ENCODE measurements at regions not wholly inside any gene's neighbourhood (a gene's known extent, or its start where the extent isn't known, plus 50 kb on each side); places are given as distances from the start of the nearest gene placed in this dataset.
"Not testable (repeated sequence)": the region's sequence is repeated elsewhere in the genome, so short reads cannot be mapped to it uniquely, and the experiment has no call there.

GRCh38 chr9:73073337-73074175 is 78.1 kb upstream of the ANXA1 start:
- no peak for DNase-seq
- Mint-ChIP-seq H3K27me3 (peaks cover 3 to 15% of the 10 kb centered on the region in 2 donors), H3K4me1 (peaks cover 2 to 6% of the 10 kb centered on the region in 2 donors), H3K9me3 (no peaks in the 10 kb centered on the region), H3K27ac (no peak overlapping the region), H3K4me3 (no peak overlapping the region), H3K36me3 (no peaks in the 10 kb centered on the region)
- no peak for ATAC-seq (replicated peaks)

GRCh38 chr9:73067074-73067473 is 84.6 kb upstream of the ANXA1 start:
- Mint-ChIP-seq H3K9me3 (no peaks in the 10 kb centered on the region), H3K4me3 (no peak overlapping the region), H3K27ac (no peak overlapping the region), H3K4me1 (no peaks in the 10 kb centered on the region), H3K27me3 (peaks cover 10 to 14% of the 10 kb centered on the region in 2 donors), H3K36me3 (no peaks in the 10 kb centered on the region)
- DNase-seq: no peak
- ATAC-seq (replicated peaks): no peak

GRCh38 chr9:73065439-73065838 is 86.2 kb upstream of the ANXA1 start:
- Mint-ChIP-seq H3K4me3 (no peak overlapping the region), H3K27ac (no peak overlapping the region), H3K9me3 (no peaks in the 10 kb centered on the region), H3K36me3 (no peaks in the 10 kb centered on the region), H3K4me1 (peaks cover 0 to 2% of the 10 kb centered on the region in 2 donors), H3K27me3 (peaks cover 5 to 10% of the 10 kb centered on the region in 2 donors)
- DNase-seq (no peak), ATAC-seq (replicated peaks) (no peak)

GRCh38 chr9:73064315-73064714 is 87.3 kb upstream of the ANXA1 start:
- Mint-ChIP-seq H3K36me3 (no peaks in the 10 kb centered on the region), H3K4me3 (no peak overlapping the region), H3K27ac (no peak overlapping the region), H3K4me1 (peaks cover 0 to 2% of the 10 kb centered on the region in 2 donors), H3K27me3 (peaks cover 5 to 10% of the 10 kb centered on the region in 2 donors), H3K9me3 (no peaks in the 10 kb centered on the region)
- no peak for ATAC-seq (replicated peaks)
- DNase-seq: no peak

GRCh38 chr9:73061146-73061545 is 90.5 kb upstream of the ANXA1 start:
- Mint-ChIP-seq H3K27me3 (peaks cover 0 to 1% of the 10 kb centered on the region in 2 donors), H3K36me3 (no peaks in the 10 kb centered on the region), H3K27ac (no peak overlapping the region), H3K4me3 (no peak overlapping the region), H3K9me3 (no peaks in the 10 kb centered on the region), H3K4me1 (peaks cover 0 to 2% of the 10 kb centered on the region in 2 donors)
- no peak for ATAC-seq (replicated peaks)
- no peak for DNase-seq

GRCh38 chr9:73059247-73059646 is 92.4 kb upstream of the ANXA1 start:
- Mint-ChIP-seq H3K9me3 (no peaks in the 10 kb centered on the region), H3K27ac (no peak overlapping the region), H3K4me1 (peaks cover 0 to 2% of the 10 kb centered on the region in 2 donors), H3K27me3 (no peaks in the 10 kb centered on the region), H3K36me3 (no peaks in the 10 kb centered on the region), H3K4me3 (no peak overlapping the region)
- DNase-seq (no peak), ATAC-seq (replicated peaks) (no peak)

- no peaks in the 10 kb centered on the region for H3K9me3 Mint-ChIP-seq
- no peak overlapping the region for H3K4me3 Mint-ChIP-seq
- no peak overlapping the region for H3K27ac Mint-ChIP-seq
- H3K27me3 Mint-ChIP-seq: no peaks in the 10 kb centered on the region
- no peak for DNase-seq
- ATAC-seq (replicated peaks): no peak
- H3K4me1 Mint-ChIP-seq: peaks cover 0 to 2% of the 10 kb centered on the region in 2 donors
- no peaks in the 10 kb centered on the region for H3K36me3 Mint-ChIP-seq
Observed at GRCh38 chr9:73056245-73056644, 95.4 kb upstream of the ANXA1 start.

- H3K36me3 Mint-ChIP-seq: no peaks in the 10 kb centered on the region
Observed at GRCh38 chr9:73054091-73054490, 97.6 kb upstream of the ANXA1 start.

GRCh38 chr9:73053543-73053942 is 98.1 kb upstream of the ANXA1 start:
- no peak overlapping the region for H3K27ac Mint-ChIP-seq
- ATAC-seq (replicated peaks) (no peak), DNase-seq (no peak)
- H3K27me3 Mint-ChIP-seq: no peaks in the 10 kb centered on the region
- no peaks in the 10 kb centered on the region for H3K9me3 Mint-ChIP-seq
- no peak overlapping the region for H3K4me3 Mint-ChIP-seq
- no peaks in the 10 kb centered on the region for H3K36me3 Mint-ChIP-seq
- H3K4me1 Mint-ChIP-seq: no peaks in the 10 kb centered on the region

More at GRCh38 chr9:73054091-73054490, 97.6 kb upstream of the ANXA1 start:
- Mint-ChIP-seq H3K4me3 (no peak overlapping the region), H3K4me1 (no peaks in the 10 kb centered on the region), H3K27me3 (no peaks in the 10 kb centered on the region), H3K27ac (no peak overlapping the region), H3K9me3 (no peaks in the 10 kb centered on the region)
- ATAC-seq (replicated peaks) (no peak), DNase-seq (no peak)

GRCh38 chr9:73050887-73051550 is 98.2 kb upstream of the ALDH1A1 start:
- no peaks in the 10 kb centered on the region for H3K9me3 Mint-ChIP-seq
- no peak for ATAC-seq (replicated peaks)
- no peak overlapping the region for H3K4me3 Mint-ChIP-seq
- no peak for DNase-seq
- H3K27ac Mint-ChIP-seq: no peak overlapping the region
- no peaks in the 10 kb centered on the region for H3K27me3 Mint-ChIP-seq
- no peaks in the 10 kb centered on the region for H3K4me1 Mint-ChIP-seq
- H3K36me3 Mint-ChIP-seq: no peaks in the 10 kb centered on the region

GRCh38 chr9:73050065-73050816 is 97.4 kb upstream of the ALDH1A1 start:
- DNase-seq (no peak), ATAC-seq (replicated peaks) (no peak)
- Mint-ChIP-seq H3K27ac (no peak overlapping the region), H3K9me3 (no peaks in the 10 kb centered on the region), H3K27me3 (no peaks in the 10 kb centered on the region), H3K36me3 (no peaks in the 10 kb centered on the region), H3K4me3 (no peak overlapping the region), H3K4me1 (no peaks in the 10 kb centered on the region)

- H3K4me3 Mint-ChIP-seq: no peak overlapping the region
- ATAC-seq (replicated peaks) (no peak), DNase-seq (no peak)
- H3K4me1 Mint-ChIP-seq: no peaks in the 10 kb centered on the region
- no peaks in the 10 kb centered on the region for H3K27me3 Mint-ChIP-seq
- H3K9me3 Mint-ChIP-seq: no peaks in the 10 kb centered on the region
- no peaks in the 10 kb centered on the region for H3K36me3 Mint-ChIP-seq
- no peak overlapping the region for H3K27ac Mint-ChIP-seq
Observed at GRCh38 chr9:73049280-73049679, 96.4 kb upstream of the ALDH1A1 start.

- no peak for ATAC-seq (replicated peaks)
- Mint-ChIP-seq H3K27ac (no peak overlapping the region), H3K9me3 (no peaks in the 10 kb centered on the region), H3K4me3 (no peak overlapping the region), H3K4me1 (no peaks in the 10 kb centered on the region), H3K36me3 (no peaks in the 10 kb centered on the region), H3K27me3 (no peaks in the 10 kb centered on the region)
- no peak for DNase-seq
Observed at GRCh38 chr9:73046769-73047168, 93.9 kb upstream of the ALDH1A1 start.

- not testable (repeated sequence) for H3K4me1 Mint-ChIP-seq; H3K36me3 Mint-ChIP-seq; H3K4me3 Mint-ChIP-seq; H3K27ac Mint-ChIP-seq; H3K9me3 Mint-ChIP-seq; ATAC-seq (replicated peaks); DNase-seq; H3K27me3 Mint-ChIP-seq
Observed at GRCh38 chr9:73044776-73045175, 91.9 kb upstream of the ALDH1A1 start.

All from stimulated activated naive B cell treated with anti-CD40 and anti-IgM and Interleukin-4, amounts not matched to agents 10 μg/mL and 1 μg/mL and 100 μg/mL, for 72 hours (primary cell).